GM12878 (cell line): ENCODE measurements at regions not wholly inside any gene's neighbourhood (a gene's known extent, or its start where the extent isn't known, plus 50 kb on each side); places are given as distances from the start of the nearest gene placed in this dataset.

Experiments used
- ATAC-seq: fragments of 200-7000 bp; cut with Tn5 transposase; 3 replicates; pipeline ENCODE4 v1.9.1; 2020; ENCODE audit warnings: mild to moderate bottlenecking, moderate library complexity
- BruUV-seq: library from RNA; stranded (reverse); fragments of 400-500 nt; replicated peaks from 2 replicates; lab custom pipeline; 2021; lab: Mats Ljungman, UMichigan
- CTCF ChIA-PET: fragments of 300-600 bp; sonication (Branson Sonifier 250); formaldehyde crosslinking; extraction: SDS; loops from one replicate; lab custom pipeline; 2021; ENCODE audit warnings: inconsistent platforms; lab: Yijun Ruan, JAX
- POLR2A ChIA-PET: fragments of 350-600 bp; formaldehyde crosslinking; extraction: SDS; loops from one replicate; lab custom pipeline; 2021; ENCODE audit warnings: inconsistent platforms; lab: Charles Lee
- RAD21 ChIA-PET: fragments of 300-600 bp; sonication (Branson Sonifier 250); formaldehyde crosslinking; loops from one replicate; lab custom pipeline; 2023; ENCODE audit warnings: antibody characterized with exemption; ENCODE audit not compliant: unreplicated experiment; lab: Charles Lee
- SMC1A ChIA-PET: fragments of 300-600 bp; sonication (Branson Sonifier 250); formaldehyde crosslinking; loops from one replicate; lab custom pipeline; 2023; ENCODE audit not compliant: unreplicated experiment, uncharacterized antibody; lab: Charles Lee
- DNase-seq: peaks from one replicate; pipeline ENCODE4 v3.0.0-alpha.2; 2011; ENCODE audit warnings: low read depth, low spot score
- FAIRE-seq: peaks from 3 replicates; lab custom pipeline; 2011; peaks lifted over from hg19 to GRCh38; lab: Jason Lieb, UNC
- H2AFZ ChIP-seq: 2 replicates; pipeline ENCODE4 v1.6.0; 2011; ENCODE audit warnings: low read depth, low read length, control low read depth; ENCODE audit not compliant: control insufficient read depth
- H3K27ac ChIP-seq: 2 replicates; pipeline ENCODE4 v1.5.1; 2011; ENCODE audit warnings: control low read depth; ENCODE audit not compliant: control insufficient read depth, insufficient read depth
- H3K27me3 ChIP-seq, 2 experiments: replicated peaks in 1 of 2; 2 replicates each; pipeline versions ENCODE4 v1.6.0 to v1.6.1; 2011; ENCODE audit warnings: low read length in 1 of 2; ENCODE audit not compliant: control insufficient read depth in 2 of 2, insufficient read depth in 2 of 2
- H3K36me3 ChIP-seq, 2 experiments: 2 replicates each; pipeline ENCODE4 v1.5.1; 2011; ENCODE audit warnings: low read length in 1 of 2; ENCODE audit not compliant: control insufficient read depth in 2 of 2, insufficient read depth in 2 of 2
- H3K4me1 ChIP-seq: 2 replicates; pipeline ENCODE4 v1.6.1; 2011; ENCODE audit warnings: mild to moderate bottlenecking, low read length, moderate library complexity, mixed read lengths; ENCODE audit not compliant: control insufficient read depth, insufficient read depth
- H3K4me2 ChIP-seq: 2 replicates; pipeline ENCODE4 v1.6.0; 2011; ENCODE audit warnings: control low read depth; ENCODE audit not compliant: control insufficient read depth, insufficient read depth
- H3K4me3 ChIP-seq: fragments of 200-600 bp; sonication (generic); 2 replicates; pipeline ENCODE4 v1.5.1; 2016
- H3K79me2 ChIP-seq: 2 replicates; pipeline ENCODE4 v1.6.0; 2011; ENCODE audit warnings: low read length; ENCODE audit not compliant: control insufficient read depth, insufficient read depth
- H3K9ac ChIP-seq: 2 replicates; pipeline ENCODE4 v1.8.0; 2011; ENCODE audit warnings: low read length, control low read depth, mixed read lengths; ENCODE audit not compliant: control insufficient read depth, insufficient read depth
- H3K9me3 ChIP-seq: replicated peaks from 3 replicates; pipeline ENCODE4 v1.5.1; 2011; ENCODE audit warnings: mild to moderate bottlenecking, low read length; ENCODE audit not compliant: control insufficient read depth, insufficient read depth
- H4K20me1 ChIP-seq: 2 replicates; pipeline ENCODE4 v1.6.0; 2011; ENCODE audit not compliant: control insufficient read depth, insufficient read depth
- BCL3 ChIP-seq: IDR thresholded peaks from 2 replicates; pipeline ENCODE4 v1.6.1; 2011; ENCODE audit warnings: borderline replicate concordance, low read depth, mild to moderate bottlenecking, moderate library complexity, low read length; ENCODE audit not compliant: insufficient read depth, poor library complexity, severe bottlenecking
- CHD1 ChIP-seq: IDR thresholded peaks from 2 replicates; pipeline ENCODE4 v1.6.1; 2012; ENCODE audit warnings: low read depth, low read length, improper control_type of control experiment
- CHD2 ChIP-seq: IDR thresholded peaks from 2 replicates; pipeline ENCODE4 v1.6.1; 2011; ENCODE audit warnings: low read depth, low read length, improper control_type of control experiment, borderline replicate concordance
- ELK1 ChIP-seq: IDR thresholded peaks from 2 replicates; pipeline ENCODE4 v1.6.1; 2012; ENCODE audit warnings: low read depth, low read length, improper control_type of control experiment
- IKZF1 ChIP-seq: fragments of 450-650 bp; conservative IDR thresholded peaks from 2 replicates; pipeline ENCODE4 v1.6.1; 2017; ENCODE audit warnings: antibody characterized with exemption, mild to moderate bottlenecking
- IKZF2 ChIP-seq, 2 experiments: fragments of 450-650 bp; IDR thresholded peaks; 2 replicates each; pipeline ENCODE4 v1.6.1; 2017; ENCODE audit warnings: mild to moderate bottlenecking in 2 of 2, moderate library complexity in 2 of 2
- MYC ChIP-seq: IDR thresholded peaks from 2 replicates; pipeline ENCODE4 v1.6.1; 2011; ENCODE audit warnings: mild to moderate bottlenecking, low read length, moderate library complexity, inconsistent platforms; ENCODE audit not compliant: insufficient read depth, insufficient replicate concordance, insufficient read length, severe bottlenecking
- NKRF ChIP-seq: fragments of 450-650 bp; conservative IDR thresholded peaks from 2 replicates; pipeline ENCODE4 v1.6.1; 2017; ENCODE audit warnings: mild to moderate bottlenecking, moderate library complexity
- NR2C2 ChIP-seq: IDR thresholded peaks from 2 replicates; pipeline ENCODE4 v1.6.1; 2011; ENCODE audit warnings: borderline replicate concordance, low read depth; ENCODE audit not compliant: control insufficient read depth, insufficient read length
- SMARCA5 ChIP-seq: fragments of 450-650 bp; IDR thresholded peaks from 2 replicates; pipeline ENCODE4 v1.6.1; 2017; ENCODE audit warnings: mild to moderate bottlenecking
- ZBTB11 ChIP-seq: fragments of 450-650 bp; formaldehyde crosslinking; IDR thresholded peaks from 2 replicates; pipeline ENCODE4 v1.5.0; 2022; ENCODE audit warnings: mild to moderate bottlenecking, missing genetic modification characterization
- ZBTB40 ChIP-seq: fragments of 450-650 bp; IDR thresholded peaks from 2 replicates; pipeline ENCODE4 v1.6.1; 2016; ENCODE audit warnings: mild to moderate bottlenecking, moderate library complexity, borderline replicate concordance
- WGBS: methylation state at CpG from one replicate; pipeline ENCODE4 v1.1.6; 2016; ENCODE audit warnings: low lambda C conversion rate; ENCODE audit not compliant: insufficient replicate concordance, insufficient coverage; ENCODE audit errors: missing lambda C conversion rate; 5-methylcytosine and 5-hydroxymethylcytosine counted together
- in situ Hi-C: fragments of 300-500 bp; cut with MboI; formaldehyde crosslinking; loops from 9 replicates; pipeline ENCODE4 v1.14.3; 2018; ENCODE audit warnings: mixed read lengths
- intact Hi-C: fragments of 100-400 bp; cut with micrococcal nuclease; formaldehyde crosslinking; loops from one replicate; pipeline ENCODE4 v1.14.2; 2022; ENCODE audit not compliant: unreplicated experiment

- in situ Hi-C loops (no loop called here), intact Hi-C loops (no loop called here)
- ChIA-PET RAD21 (no interaction called here), POLR2A (no interaction called here), SMC1A (no interaction called here), CTCF (no interaction called here)
- H3K9ac ChIP-seq: no peak overlapping the region
- no peaks in the 10 kb centered on the region for H3K36me3 ChIP-seq
- H3K27ac ChIP-seq: no peak overlapping the region
- BruUV-seq: no TSS peak
- H3K4me2 ChIP-seq: no peak overlapping the region
- no peaks in the 10 kb centered on the region for H3K27me3 ChIP-seq
- H2AFZ ChIP-seq: no peak overlapping the region
- no peaks in the 10 kb centered on the region for H4K20me1 ChIP-seq
- no peak overlapping the region for H3K4me3 ChIP-seq
- ATAC-seq (no peak), FAIRE-seq (no peak), DNase-seq (no peak)
- H3K79me2 ChIP-seq: no peaks in the 10 kb centered on the region
- H3K4me1 ChIP-seq: no peaks in the 10 kb centered on the region
- H3K9me3 ChIP-seq: no peaks in the 10 kb centered on the region; the same call in 2 of the 3 replicates
- 39% methylated on average over 2 of the region's 2 CpGs for WGBS
- TF ChIP-seq CHD1 (no peak), SMARCA5 (no peak), NR2C2 (no peak), CHD2 (no peak), IKZF2 (IDR thresholded peaks at IDR 0.05) (no peak), ZBTB11 (no peak), IKZF1 (no peak), BCL3 (no peak), MYC (no peak), ZBTB40 (no peak), ELK1 (no peak), NKRF (no peak)
Observed at GRCh38 chr17:13765701-13766100, 164.0 kb upstream of the HS3ST3A1 start.
